OCI-LY1 (cell line): ENCODE measurements at regions not wholly inside any gene's neighbourhood (a gene's known extent, or its start where the extent isn't known, plus 50 kb on each side); places are given as distances from the start of the nearest gene placed in this dataset.

Experiments
- H2AFZ ChIP-seq: fragments of 200-600 bp; sonication (generic), shearing (Covaris generic); 2 replicates; pipeline ENCODE4 v1.6.0; 2014; ENCODE audit warnings: antibody characterized with exemption, mild to moderate bottlenecking, low read length
- H3F3A ChIP-seq: fragments of 200-600 bp; sonication (generic), shearing (Covaris generic); 2 replicates; pipeline ENCODE4 v1.6.0; 2014; ENCODE audit warnings: mild to moderate bottlenecking, antibody characterized with exemption, low read length, moderate library complexity; ENCODE audit not compliant: insufficient read depth
- H3K27ac ChIP-seq: fragments of 200-600 bp; sonication (generic); 2 replicates; pipeline ENCODE4 v1.5.1; 2014; ENCODE audit warnings: low read length, mixed run types, mild to moderate bottlenecking, low read depth; ENCODE audit not compliant: poor library complexity, severe bottlenecking
- H3K27me3 ChIP-seq: fragments of 200-600 bp; sonication (generic); 2 replicates; pipeline ENCODE4 v1.6.0; 2014; ENCODE audit warnings: antibody characterized with exemption, mild to moderate bottlenecking, low read length, moderate library complexity; ENCODE audit not compliant: insufficient read depth
- H3K36me3 ChIP-seq: fragments of 200-600 bp; sonication (generic); 2 replicates; pipeline ENCODE4 v1.6.1; 2014; ENCODE audit warnings: mild to moderate bottlenecking, antibody characterized with exemption, low read length, moderate library complexity, mixed read lengths; ENCODE audit not compliant: insufficient read depth
- H3K4me1 ChIP-seq: fragments of 200-600 bp; sonication (generic); 2 replicates; pipeline ENCODE4 v1.5.1; 2014; ENCODE audit warnings: mild to moderate bottlenecking, low read length, moderate library complexity; ENCODE audit not compliant: insufficient read depth, severe bottlenecking
- H3K4me2 ChIP-seq: fragments of 200-600 bp; sonication (generic), shearing (Covaris generic); 2 replicates; pipeline ENCODE4 v1.6.1; 2014; ENCODE audit warnings: low read length
- H3K4me3 ChIP-seq: fragments of 200-600 bp; sonication (generic); 2 replicates; pipeline ENCODE4 v1.5.1; 2014; ENCODE audit warnings: low read length, low read depth, mild to moderate bottlenecking, mixed read lengths; ENCODE audit not compliant: poor library complexity, severe bottlenecking
- H3K79me2 ChIP-seq: fragments of 200-600 bp; shearing (Covaris generic); 2 replicates; pipeline ENCODE4 v1.6.1; 2016; ENCODE audit warnings: mixed run types, low read length, mixed read lengths; ENCODE audit not compliant: insufficient read depth
- H3K9ac ChIP-seq: fragments of 200-600 bp; sonication (generic), shearing (Covaris generic); 2 replicates; pipeline ENCODE4 v1.6.1; 2014; ENCODE audit warnings: mild to moderate bottlenecking, low read length, mixed read lengths
- H3K9me2 ChIP-seq: fragments of 200-600 bp; sonication (generic), shearing (Covaris generic); 2 replicates; pipeline ENCODE4 v1.6.1; 2014; ENCODE audit warnings: low read depth, mild to moderate bottlenecking, low read length, mixed read lengths
- H3K9me3 ChIP-seq: fragments of 200-600 bp; shearing (Covaris generic); 2 replicates; pipeline ENCODE4 v1.6.1; 2014; ENCODE audit warnings: low read length, mixed read lengths
- H4K20me1 ChIP-seq: fragments of 200-600 bp; sonication (generic), shearing (Covaris generic); 2 replicates; pipeline ENCODE4 v1.6.0; 2016; ENCODE audit warnings: mild to moderate bottlenecking, low read length; ENCODE audit not compliant: insufficient read depth
- EZH2 ChIP-seq: fragments of 200-600 bp; sonication (generic), shearing (Covaris generic); IDR thresholded peaks from 2 replicates; pipeline ENCODE4 v1.8.0; 2017; ENCODE audit warnings: borderline replicate concordance, mixed run types, mild to moderate bottlenecking, antibody characterized with exemption, low read length, moderate library complexity, mixed read lengths
- TF ChIP-seq, protein P1 (sequence below): fragments of 200-600 bp; sonication (generic), shearing (Covaris generic); IDR thresholded peaks from 2 replicates; pipeline ENCODE4 v1.5.1; 2017; ENCODE audit warnings: mild to moderate bottlenecking, antibody characterized with exemption, low read length, moderate library complexity, mixed read lengths

DNA sequence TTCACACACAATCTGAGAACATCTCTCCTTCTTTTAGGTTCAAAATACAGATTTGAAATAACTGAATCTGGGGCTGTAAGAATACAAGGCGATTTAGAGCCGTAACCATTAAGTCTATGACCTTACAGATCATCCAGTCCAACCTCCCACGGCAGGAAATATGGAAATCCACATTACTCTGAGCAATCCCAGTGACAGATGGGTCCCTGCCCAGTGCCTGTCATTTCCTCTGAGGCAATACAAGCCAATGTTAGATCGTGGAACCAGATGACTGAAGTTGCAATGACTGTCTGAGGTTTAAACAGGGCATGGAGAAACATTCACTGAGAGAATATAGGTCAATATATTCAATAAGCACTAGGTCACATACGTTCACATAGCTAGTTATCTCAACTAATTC is 77.4 kb upstream of the OR5AK2 start:
- no peaks in the 10 kb centered on the region for H3K27me3 ChIP-seq
- no peak overlapping the region for H3K4me2 ChIP-seq
- no peak overlapping the region for H3K4me3 ChIP-seq
- H3K9ac ChIP-seq = no peak overlapping the region
- H3K79me2 ChIP-seq = no peaks in the 10 kb centered on the region
- no peak for TF ChIP-seq EZH2
- TF ChIP-seq, protein P1, sequence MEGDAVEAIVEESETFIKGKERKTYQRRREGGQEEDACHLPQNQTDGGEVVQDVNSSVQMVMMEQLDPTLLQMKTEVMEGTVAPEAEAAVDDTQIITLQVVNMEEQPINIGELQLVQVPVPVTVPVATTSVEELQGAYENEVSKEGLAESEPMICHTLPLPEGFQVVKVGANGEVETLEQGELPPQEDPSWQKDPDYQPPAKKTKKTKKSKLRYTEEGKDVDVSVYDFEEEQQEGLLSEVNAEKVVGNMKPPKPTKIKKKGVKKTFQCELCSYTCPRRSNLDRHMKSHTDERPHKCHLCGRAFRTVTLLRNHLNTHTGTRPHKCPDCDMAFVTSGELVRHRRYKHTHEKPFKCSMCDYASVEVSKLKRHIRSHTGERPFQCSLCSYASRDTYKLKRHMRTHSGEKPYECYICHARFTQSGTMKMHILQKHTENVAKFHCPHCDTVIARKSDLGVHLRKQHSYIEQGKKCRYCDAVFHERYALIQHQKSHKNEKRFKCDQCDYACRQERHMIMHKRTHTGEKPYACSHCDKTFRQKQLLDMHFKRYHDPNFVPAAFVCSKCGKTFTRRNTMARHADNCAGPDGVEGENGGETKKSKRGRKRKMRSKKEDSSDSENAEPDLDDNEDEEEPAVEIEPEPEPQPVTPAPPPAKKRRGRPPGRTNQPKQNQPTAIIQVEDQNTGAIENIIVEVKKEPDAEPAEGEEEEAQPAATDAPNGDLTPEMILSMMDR = no peak
- H2AFZ ChIP-seq = no peak overlapping the region
- no peaks in the 10 kb centered on the region for H3K9me2 ChIP-seq
- no peaks in the 10 kb centered on the region for H3K4me1 ChIP-seq
- H3F3A ChIP-seq = no peaks in the 10 kb centered on the region
- no peaks in the 10 kb centered on the region for H3K9me3 ChIP-seq
- no peaks in the 10 kb centered on the region for H4K20me1 ChIP-seq
- no peak overlapping the region for H3K27ac ChIP-seq
- no peaks in the 10 kb centered on the region for H3K36me3 ChIP-seq

DNA sequence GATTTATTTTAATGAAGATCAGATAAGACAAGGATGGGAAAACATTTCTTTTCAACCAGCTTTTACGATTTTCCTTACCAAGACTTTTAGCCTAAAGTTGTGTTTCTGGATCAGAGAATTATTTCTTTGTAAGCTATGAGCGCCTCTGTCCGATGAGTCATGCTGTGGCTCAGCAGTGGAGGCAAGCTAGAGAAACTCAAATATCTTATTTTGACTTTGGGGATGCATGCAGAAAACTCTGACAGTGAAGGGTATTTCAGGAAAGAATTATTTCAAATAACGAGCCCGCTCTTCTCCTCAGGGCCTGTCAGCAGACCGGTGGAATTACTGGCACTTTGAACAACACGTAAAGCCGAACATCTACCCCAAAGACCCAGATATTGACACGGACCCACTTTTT is 77.9 kb upstream of the OR5AK2 start:
- H3K9ac ChIP-seq = no peak overlapping the region
- H3K9me2 ChIP-seq = no peaks in the 10 kb centered on the region
- H4K20me1 ChIP-seq = no peaks in the 10 kb centered on the region
- no peaks in the 10 kb centered on the region for H3F3A ChIP-seq
- H3K4me2 ChIP-seq = no peak overlapping the region
- no peaks in the 10 kb centered on the region for H3K27me3 ChIP-seq
- no peak overlapping the region for H3K27ac ChIP-seq
- H3K4me3 ChIP-seq = no peak overlapping the region
- H3K36me3 ChIP-seq = no peaks in the 10 kb centered on the region
- no peaks in the 10 kb centered on the region for H3K9me3 ChIP-seq
- no peak overlapping the region for H2AFZ ChIP-seq
- no peaks in the 10 kb centered on the region for H3K79me2 ChIP-seq
- H3K4me1 ChIP-seq = no peaks in the 10 kb centered on the region
- TF ChIP-seq, protein P1 = no peak
- no peak for TF ChIP-seq EZH2

DNA sequence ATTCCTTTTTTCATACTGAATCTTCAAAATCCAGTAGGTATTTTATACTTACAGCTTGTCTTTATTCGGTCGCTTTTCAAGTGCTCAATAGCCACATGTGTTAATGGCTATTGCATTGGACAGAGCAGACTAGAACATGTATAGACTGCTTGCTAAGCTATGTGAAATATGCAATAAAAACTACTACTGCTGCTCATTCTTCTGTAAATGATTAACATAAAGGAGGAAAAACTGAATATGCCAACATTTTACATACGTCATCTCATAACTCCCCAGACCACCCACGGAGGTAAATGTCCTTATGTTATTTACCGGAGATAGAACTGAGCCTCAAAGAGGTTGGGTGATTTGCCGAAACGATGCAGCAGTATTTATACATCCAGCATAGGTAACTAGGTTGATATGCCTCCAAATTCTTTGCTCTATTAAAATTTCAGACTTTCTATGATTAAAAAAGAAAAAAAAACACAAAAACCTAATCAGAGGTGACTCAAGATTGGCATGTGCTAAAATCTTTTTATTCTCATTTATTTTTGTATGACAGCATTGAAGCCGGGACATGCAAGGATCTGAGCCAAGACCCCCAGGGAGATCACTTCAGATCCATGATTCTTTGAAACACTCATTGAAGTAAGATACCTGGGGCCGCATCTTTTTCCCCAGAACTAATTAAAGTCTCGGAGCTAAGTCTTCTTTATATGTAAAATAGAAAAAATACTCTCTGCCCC is 78.5 kb upstream of the OR5AK2 start:
- Histone ChIP-seq H3K79me2 (no peaks in the 10 kb centered on the region), H3K9me3 (no peaks in the 10 kb centered on the region), H3K36me3 (no peaks in the 10 kb centered on the region), H3F3A (no peaks in the 10 kb centered on the region), H3K27ac (no peak overlapping the region), H3K27me3 (no peaks in the 10 kb centered on the region), H3K4me3 (no peak overlapping the region), H3K9ac (no peak overlapping the region), H4K20me1 (no peaks in the 10 kb centered on the region), H3K4me2 (no peak overlapping the region), H3K4me1 (no peaks in the 10 kb centered on the region), H2AFZ (no peak overlapping the region), H3K9me2 (no peaks in the 10 kb centered on the region)
- TF ChIP-seq, protein P1 = no peak
- TF ChIP-seq EZH2 = no peak
